IPS-NIHi11 (cell line): ENCODE measurements at regions not wholly inside any gene's neighbourhood (a gene's known extent, or its start where the extent isn't known, plus 50 kb on each side); places are given as distances from the start of the nearest gene placed in this dataset.

Source experiments
- DNase-seq: peaks from one replicate; pipeline ENCODE4 v3.0.0; 2012; ENCODE audit warnings: mixed read lengths, low spot score

DNA sequence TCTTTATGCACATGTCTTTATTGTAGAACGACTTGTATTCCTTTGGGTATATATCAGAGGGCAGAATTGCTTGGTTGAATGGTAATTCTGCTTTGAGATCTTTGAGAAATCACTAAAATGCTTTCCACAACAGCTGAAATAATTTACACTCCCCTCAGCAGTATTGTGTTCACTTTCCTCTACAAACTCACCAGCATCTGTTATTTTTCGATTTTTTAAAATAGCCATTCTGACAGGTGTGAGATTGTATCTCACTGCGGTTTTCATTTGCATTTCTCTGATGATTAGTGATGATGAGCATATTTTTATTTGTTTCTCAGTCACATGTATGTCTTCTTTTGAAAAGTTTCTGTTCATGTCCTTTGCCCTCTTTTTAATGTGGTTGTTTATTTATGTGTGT is 459.8 kb downstream of the PABPC4L start:
- no peak for DNase-seq

DNA sequence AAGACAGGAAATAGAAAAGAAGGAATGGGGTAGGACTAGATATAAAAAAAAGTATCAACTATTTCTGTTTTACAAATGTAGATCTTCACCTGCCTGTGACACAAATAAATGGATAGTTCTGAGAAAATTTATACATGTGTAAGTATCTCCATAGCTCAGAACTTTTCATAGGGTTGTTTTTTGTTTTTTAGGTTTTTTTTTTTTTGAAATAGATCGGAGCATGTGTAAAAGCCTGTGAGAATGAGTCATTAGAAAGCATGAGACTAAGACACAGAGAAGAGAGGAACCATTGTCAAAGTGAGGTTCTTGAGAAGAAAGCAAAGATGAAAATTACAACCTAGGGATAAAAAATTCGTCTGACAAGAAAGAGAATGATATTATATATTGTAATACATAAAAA is 481.6 kb downstream of the PABPC4L start:
- no peak for DNase-seq

DNA sequence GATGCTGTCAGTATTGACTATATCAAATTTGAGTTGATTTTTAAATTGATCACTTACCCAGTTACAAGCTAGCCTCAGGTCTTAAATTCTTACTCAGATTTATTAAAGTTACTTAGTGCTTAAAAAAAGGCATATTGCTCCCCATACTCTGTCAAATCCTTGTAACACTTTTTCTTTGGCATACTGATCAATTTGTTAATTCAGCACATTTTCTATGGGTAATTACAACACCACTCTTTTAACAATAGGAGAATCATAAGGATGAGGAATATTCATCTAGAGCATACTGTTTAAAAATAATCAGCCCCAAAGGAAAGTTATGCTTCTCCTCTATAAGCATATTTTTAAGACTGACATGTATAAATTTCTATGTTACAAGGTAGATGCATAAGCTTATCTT is 482.5 kb downstream of the PABPC4L start:
- DNase-seq: no peak

DNA sequence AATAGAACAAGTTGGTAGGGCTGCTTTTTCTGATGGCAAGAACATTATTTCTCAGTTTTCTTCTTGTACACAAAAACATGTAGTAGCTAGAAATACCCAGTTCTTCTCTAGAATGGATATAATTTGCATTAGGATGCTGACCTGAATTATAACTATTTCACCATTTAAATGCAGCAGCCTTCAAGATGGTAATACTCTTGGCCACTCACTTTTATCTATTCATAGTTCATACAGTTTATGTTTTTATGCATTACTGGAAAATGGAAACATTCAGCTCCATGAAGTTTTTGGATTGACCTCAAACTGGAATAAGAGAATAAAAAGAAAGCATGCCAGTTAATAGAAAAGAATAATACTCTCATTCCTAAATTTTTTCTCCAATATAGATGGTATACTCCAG is 487.4 kb downstream of the PABPC4L start:
- DNase-seq: no peak

DNA sequence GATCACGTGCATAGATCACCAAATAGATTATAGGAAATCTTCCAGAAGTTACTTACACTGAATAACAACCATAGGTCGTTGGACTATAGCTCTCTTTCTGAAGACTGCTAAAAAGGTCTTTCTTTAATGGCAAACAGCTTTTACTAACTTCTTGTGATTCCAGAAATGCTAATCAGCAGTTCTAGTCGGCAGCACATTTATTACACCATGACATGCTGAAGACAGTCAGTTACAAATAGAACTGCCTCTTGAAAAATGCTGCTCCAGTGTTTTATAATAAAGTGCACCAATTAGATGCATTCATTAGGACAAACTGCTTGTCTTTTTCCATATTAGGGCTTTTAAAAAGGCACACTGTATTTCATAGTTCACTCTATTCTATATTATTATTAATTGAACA is 488.2 kb downstream of the PABPC4L start:
- no peak for DNase-seq

DNA sequence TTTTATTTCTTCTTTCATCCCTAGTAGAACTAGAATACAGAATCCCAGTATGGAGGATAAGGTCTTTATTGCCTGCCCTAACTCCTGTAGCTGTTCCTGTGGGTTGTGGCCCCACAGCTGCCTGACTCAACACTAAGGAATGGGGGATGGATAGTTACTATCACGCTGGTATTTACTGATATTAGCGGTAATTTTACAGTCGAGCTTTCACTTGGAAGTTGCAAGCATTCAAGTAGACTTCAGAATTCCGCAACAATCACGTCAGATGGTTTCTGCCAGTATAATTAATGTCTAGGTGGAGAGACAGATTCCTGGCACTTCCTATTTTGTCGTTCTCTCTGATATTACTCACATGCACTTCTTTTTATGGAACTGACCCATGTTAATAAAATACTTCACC is 489.8 kb downstream of the PABPC4L start:
- peak; percentile 2 for DNase-seq

DNA sequence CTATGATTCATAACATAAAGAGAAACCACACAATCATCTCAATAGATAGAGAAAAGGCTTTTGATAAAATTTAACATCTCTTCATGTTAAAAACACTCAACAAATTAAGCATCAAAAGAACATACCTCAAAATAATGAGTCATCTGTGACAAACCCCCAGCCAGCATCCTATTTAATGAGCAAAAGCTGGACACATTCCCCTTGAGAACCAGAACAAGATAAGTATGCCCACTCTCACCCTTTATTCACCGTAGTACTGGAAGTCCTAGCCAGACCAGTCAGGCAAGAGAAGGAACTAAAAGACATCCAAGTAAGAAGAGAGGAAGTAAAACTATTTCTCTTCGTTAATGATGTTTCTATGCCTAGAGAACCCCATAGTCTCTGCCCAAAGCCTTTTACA is 507.2 kb downstream of the PABPC4L start:
- DNase-seq: no peak

DNA sequence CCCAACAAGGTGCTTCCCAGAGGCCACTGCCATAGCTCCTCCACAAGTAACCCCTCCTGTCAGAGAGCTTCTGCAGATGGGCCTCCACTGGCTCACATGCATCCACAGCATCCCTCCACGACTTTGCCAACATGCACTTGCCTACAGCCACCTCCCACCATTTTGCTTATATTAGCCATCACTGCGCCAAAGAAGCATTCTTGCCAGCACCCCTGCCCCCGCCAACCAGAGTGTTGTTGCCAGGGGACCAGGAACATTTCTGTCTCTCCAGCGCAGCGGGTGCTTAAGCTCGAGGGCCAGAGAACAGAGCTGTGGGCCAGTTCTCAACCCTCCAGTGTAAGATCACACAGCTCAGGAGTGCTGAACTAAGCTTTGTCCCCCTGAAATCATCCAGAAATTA is 517.6 kb downstream of the PABPC4L start:
- no peak for DNase-seq

DNA sequence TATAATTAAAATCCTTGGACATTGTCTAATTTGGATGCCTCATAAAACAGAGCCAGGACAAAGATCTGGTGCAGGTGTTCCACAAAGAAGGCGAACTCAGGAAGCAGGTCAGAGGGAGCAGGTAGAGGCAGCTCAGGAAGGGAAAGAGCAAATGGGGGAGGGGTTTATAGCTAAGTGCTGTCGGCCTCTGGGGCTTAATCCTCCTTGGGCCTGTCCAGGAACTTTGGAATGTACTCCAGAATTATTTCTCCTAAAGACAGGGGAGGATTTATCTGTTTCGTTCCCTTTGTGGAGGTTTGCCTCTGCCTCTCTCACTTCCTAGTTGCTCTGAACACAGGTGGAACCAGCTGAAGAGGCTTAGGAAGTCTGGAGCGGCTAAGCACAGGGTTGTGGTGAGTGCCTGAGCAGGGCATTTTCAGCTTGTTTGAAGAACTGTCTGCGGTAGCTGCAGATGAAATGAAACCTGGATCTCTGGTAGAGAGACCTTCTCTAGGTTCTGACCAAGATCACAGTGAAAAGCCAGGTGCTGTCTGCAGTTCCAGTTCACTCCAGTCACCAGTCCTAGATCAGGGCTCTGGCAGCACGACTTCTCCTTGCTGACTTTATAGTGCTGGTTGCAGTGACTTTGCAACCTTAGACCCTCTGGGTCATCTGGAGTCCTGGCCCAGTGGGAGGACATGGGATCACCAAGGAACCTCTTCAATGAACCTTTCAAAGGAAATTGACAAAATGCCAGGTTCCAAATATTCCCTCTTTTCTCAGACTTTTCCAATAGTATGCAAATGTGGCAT is 519.2 kb downstream of the PCDH10 start:
- peak; percentile 11 for DNase-seq

DNA sequence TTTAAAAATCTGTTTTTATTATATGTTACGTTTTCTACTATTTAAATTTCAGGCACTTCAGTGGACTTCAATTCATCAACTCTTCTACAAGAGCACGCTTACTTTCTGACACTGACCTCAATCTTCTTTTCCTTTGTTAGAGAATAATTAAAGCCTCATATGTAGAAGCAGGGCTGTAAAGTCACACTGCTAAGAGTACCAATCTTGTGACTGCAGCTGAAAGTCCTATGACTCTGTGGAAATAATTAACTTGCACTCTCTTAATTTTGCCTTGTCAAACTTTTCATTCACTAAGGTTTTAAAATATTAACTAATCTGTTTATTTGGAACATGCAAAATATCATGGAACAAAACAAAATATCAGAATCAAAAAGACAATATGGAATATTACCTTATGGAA is 498.1 kb downstream of the PCDH10 start:
- no peak for DNase-seq

DNA sequence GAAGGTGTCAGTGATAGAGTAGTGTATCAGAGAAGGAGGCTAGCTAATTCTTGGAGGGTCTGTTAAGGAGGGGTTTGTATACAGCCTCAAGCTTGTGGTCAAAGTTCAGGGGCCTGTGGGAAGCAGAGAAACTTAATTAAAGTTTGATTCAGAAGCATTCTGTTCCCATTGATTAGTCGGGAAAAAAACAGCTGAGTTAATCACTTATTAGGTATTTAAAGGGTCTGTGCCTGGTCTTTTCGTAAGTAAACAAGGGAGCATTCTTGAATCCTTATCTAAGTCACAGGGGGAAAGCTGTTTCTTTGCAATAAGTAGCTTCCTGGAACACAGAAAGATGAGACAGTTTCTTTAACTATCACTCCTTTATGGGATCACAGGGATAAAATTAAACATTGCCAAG is 492.1 kb downstream of the PCDH10 start:
- DNase-seq: no peak

DNA sequence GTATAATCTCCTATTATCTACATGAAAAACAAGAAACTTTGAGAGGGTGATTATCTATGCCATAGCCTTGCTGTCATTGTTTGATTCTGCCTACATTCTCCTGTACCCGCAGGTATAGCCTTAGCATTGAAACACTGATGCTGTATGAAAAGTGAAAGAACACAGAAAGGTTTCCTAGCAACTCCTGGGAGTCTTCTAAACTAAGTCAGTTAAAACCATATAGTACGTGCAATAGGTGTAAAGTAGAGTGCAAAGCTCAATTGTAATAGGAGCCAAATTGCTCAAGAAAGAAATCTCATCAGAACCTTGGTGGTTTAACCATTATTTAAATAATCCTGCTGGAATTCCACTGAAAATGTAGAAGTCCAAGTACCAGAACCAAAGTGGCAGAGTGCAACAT is 489.7 kb downstream of the PCDH10 start:
- no peak for DNase-seq

DNA sequence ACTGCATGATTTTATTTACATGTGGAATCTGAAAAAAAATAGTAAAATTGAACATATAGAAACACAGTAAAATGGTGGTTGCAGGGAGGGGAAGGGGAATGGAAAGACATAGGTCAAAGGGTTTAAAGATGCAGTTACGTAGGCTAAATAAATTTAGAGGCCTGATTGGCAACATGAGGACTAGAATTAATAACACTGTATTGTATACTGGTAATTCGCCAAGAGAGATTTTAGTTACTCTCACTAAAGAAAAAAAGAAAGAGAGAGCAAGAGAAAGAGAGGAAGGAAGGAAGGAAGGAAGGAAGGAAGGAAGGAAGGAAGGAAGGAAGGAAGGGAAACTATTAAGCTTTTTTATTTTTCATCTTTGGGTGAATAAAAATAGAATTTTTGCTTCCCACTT is 488.1 kb downstream of the PCDH10 start:
- no peak for DNase-seq

DNA sequence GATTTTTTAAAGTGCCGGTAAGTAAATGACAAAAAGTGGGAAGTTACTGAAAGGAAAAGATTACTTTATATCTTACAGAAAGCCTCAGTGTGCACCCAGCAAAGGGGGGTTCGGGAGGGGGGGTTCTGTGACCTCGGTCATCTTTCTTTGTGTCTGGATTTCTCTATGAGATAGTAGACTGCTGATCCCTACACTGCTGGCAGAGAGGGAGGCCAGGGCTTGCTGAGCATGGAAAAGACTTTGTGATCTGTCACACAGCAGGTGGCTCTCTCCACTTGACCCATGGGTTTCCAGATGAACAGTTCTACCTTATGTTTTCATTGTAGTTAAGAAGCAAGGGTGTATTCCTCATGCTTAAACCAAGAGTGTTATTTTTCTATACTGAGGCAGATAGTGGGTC is 475.6 kb downstream of the PCDH10 start:
- peak; percentile 29 for DNase-seq

DNA sequence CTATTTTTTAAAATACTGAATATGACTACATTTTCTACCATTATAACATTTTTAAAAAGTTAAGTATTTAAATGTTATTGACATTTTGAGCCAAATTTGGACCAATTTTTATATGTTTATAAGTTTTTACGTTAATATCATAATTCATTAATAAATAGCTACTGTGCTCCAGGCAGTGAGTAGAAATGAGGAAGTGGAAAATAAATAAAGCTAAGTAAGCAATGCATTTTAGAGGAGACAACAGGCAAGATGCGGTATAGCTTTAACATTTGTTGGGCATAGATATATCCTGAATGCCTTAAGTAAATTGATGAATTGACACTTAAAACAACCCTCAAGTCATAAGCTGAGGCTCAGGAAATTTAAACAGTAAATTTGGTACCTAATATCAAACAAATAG is 474.8 kb downstream of the PCDH10 start:
- no peak for DNase-seq

DNA sequence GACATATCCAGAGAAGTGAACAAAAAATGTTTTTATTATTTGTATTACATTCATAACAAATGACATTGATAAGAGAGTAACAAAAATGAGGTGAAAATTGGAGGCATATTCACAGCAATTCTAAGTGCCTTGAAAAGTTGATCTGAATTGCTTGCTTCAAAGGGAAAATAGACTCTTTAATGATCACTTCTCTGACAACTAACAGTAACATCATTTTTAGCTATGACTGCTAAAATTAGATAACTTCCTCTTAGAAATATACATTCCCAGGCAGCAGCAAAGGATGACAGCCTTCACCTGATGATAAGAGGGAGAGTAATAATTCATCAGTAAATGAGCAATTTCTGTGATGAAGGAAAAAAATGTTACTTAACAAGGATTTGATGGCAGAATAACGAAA is 472.5 kb downstream of the PCDH10 start:
- DNase-seq: no peak

DNA sequence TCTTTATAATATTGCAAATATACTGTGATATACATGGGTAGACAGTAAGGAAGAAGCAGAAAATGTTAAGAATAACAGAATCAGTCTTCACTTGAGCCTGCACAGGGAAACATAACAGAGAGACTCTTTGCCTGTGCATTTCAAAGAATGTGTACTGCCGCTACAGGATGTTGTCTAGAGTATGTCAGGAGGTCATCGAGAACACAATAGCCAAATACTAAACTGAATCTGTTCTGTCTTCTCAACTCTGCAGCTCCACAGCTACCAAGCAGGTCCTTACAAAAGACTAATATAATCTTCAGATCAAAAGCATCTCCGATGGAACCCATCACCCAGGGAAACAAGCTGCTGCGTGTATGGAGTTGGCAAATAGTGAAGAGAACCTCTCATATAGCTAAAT is 471.5 kb downstream of the PCDH10 start:
- no peak for DNase-seq

DNA sequence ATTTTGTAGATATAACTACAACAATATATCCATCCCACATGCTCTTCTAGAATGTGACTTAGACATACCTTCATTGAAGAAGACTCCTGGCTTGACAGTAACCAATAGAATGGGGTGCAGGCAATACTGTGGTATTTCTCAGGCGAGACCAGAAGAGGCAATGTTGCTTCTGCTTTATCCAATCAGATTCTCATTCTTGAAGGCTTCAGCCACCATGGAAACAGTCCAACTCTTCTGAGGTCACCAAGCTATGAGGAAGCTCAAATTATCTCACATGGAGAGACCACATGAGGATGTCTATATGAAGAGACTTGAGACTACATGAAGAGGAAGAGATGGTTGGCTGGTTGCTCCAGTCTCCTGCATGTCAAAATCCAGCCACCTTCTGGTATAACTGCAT is 469.9 kb downstream of the PCDH10 start:
- no peak for DNase-seq

DNA sequence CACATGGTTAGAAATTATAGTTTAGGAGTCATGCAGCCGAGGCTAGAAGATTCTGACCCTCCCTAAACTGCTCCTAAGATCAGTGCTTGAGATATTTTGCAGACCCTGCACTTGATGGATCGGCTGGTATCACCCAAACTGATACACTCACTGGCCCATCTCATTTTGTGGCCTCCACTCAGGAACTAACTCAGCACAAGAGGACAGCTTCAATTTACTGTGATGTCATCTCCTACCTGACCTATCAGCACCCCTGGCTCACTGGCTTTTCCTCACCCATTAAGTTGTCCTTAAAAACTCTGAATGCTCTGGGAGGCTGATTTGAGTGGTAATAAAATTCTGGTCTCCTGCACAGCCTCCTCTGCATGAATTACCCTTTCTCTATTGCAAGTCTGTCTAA is 450.9 kb downstream of the PCDH10 start:
- DNase-seq: no peak

DNA sequence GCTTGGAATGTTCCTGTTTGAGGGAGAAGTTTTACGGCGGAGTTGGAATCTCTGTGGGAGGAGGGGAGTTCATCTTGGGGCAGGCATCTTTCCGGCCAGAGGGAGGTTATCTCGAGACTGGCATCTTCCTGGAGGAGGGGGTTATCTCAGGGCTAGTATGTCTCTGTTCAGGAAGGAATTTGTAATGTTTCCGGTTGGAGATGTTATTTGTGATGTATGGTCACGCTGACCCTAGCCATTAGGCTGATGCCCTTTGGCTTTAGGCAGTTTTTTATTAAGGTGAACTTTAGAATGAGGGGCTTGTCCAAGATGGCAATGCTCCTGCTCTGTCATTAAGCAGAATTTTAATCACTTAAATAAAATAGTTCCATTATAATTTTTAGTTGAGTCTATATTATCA is 449.7 kb downstream of the PCDH10 start:
- no peak for DNase-seq

DNA sequence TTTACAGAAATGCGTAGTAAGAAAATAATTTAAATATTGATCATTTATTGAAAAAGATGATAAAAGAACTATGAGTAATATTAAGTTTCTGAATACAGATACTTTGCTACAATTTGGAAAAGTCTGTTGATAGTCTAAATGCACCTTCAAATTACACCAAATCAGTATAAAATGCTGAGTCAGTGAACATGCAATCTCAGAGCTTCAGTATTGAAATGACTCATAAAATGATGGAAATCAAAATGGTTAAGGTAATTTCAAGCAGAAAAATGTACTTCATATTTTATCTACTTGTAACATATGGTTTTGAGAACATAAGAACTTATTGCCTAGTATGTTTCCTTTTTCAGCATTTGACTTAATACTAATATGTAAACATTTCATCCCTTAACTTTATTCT is 448.2 kb downstream of the PCDH10 start:
- no peak for DNase-seq

DNA sequence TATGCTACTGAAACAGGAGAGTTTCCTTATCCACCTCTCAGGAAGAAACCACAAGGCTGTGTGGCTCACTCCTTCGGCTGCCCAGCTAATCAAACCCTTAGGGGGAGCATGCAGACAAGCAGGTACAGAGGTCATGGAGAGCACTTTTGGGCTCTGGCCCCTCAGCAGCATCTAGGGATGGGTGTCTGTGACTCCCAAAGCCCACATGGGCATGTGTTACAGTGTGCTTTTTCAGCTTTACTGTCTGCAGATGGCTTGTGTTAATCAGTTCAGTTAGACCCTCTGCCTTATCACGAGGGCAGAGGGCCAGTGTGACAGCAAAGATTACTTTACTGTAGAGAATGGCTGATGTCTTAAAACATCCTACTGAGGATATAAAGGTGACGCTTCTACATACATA is 447.4 kb downstream of the PCDH10 start:
- peak; percentile 7 for DNase-seq

DNA sequence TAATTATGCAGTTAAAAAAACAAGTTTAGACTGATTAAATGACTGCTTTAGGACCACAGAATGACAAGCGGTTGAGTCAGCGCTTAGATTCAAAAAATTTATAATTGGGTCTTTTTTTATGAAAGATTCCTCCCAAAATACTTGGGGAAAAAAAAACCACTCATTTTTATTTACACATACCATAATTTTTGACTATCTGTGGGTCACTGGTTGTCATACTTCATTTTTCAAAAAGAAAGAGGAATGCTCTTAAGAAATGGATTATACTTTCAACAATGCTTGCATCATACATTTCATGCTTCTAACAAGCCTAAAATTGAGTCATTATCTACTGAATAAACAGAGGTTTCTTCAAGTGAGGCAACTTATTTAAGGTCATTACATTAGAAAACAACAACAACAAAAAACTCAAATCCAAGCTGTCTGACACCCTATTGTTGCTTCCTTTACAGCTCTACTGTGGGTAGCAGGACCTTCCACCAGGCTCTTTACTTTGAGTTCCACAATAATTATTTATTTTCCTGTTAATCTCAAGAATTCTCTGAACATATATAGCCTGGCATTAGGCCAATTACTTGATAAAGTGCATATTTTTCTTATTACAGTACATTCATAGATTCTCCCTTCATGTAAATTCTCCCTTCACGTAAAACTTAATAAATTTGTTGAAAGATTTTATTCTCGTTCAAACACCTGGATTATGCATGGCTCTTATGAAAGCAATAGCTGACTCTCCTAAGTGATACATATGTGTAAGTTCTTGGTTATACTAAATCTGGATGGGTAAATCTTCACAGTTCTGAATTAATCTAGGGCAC is 445.5 kb downstream of the PCDH10 start:
- no peak for DNase-seq

DNA sequence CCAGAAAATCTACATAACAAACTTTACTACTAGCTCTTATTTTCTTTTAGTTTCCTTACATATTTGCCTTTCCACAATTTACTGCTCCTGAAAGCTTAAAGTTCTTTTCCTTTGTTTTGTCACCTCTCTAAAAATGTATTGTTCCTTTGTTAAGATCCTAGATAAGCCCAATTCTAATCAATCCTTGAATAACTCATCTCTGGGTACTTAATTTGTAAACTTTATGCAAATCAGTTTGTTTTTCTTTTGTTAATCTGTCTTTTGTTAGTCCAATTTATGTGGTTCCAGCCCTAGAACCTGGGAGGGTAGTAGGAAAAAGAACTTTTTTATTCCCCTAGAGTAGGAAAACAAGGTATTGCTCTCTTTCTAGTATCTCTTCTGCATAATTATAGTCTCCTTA is 444.7 kb downstream of the PCDH10 start:
- no peak for DNase-seq
